ENCODE measurements at regions not wholly inside any gene's neighbourhood (a gene's known extent, or its start where the extent isn't known, plus 50 kb on each side); places are given as distances from the start of the nearest gene placed in this dataset.

DNA sequence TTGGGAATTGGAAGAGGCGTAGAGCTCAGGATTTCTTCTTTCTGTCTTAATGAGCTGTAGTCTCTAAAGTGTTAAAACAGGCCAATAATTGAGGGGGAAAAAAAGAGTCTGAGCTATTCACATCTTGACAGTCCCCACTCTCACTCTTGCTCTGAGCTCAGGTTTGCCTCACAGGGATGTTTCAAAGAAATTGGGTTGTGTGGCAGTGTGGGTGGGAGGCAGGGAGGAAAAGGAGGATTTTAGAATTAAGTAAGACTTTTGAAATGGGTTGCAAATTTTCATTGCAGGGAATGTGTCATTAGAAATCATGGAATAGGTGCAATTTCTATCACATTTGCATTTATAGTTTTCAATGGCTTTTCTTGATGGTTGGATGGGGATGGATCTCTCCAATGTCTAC, 338.8 kb upstream of the KIRREL3 start:
- no peak for DNase-seq (ENCODE audit: low spot score)

GRCh38 chr11:127338380-127339259, 338.1 kb upstream of the KIRREL3 start:
- DNase-seq (ENCODE audit: low spot score) = no peak

DNA sequence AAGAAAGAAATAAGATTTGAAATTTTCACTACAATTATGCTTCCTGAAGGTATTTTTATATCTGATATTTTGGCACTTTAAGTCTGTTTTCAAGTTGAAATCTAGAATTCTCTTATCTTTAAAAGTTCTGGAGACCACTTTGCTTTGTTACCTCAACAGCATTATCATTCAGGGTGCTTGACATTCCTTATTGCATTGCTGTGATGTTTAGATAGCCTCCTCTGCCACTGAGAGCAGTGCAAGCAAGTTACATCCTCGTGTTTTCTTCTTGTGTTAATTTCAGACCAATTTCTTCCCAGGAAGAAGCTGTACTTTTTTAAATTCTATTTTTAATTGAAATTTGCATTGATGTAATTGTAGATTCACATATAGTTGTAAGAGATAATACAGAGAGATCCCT, 333.9 kb upstream of the KIRREL3 start:
- no peak for DNase-seq (ENCODE audit: low spot score)

- DNase-seq (ENCODE audit: low spot score) = no peak
These were observed 332.3 kb upstream of the KIRREL3 start for GRCh38 chr11:127332896-127333295.

- no peak for DNase-seq (ENCODE audit: low spot score)
These were observed 329.5 kb upstream of the KIRREL3 start for GRCh38 chr11:127330044-127330443.

GRCh38 chr11:127308291-127308690, 307.7 kb upstream of the KIRREL3 start:
- no peak for DNase-seq (ENCODE audit: low spot score)

DNA sequence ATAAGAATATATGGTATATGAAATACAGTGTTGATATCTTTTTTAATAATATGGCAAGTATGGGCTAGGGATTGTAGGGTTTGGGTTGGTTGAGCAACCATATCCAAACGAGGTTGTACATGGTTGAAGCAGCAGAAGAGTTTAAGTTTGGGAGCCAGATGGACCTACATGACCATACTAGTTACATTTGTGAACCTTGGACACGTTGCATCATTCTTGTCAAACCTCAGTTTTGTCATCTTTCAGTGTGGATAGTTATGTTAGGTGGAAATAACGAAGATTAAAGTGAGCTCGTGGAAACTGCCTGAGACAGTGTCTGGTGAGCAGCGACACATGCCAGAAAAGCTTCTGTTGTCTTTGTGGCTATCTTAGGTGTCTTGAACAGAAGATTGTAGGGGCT, 307.1 kb upstream of the KIRREL3 start:
- no peak for DNase-seq (ENCODE audit: low spot score)

GRCh38 chr11:127304634-127305033, 304.1 kb upstream of the KIRREL3 start:
- no peak for DNase-seq (ENCODE audit: low spot score)

DNA sequence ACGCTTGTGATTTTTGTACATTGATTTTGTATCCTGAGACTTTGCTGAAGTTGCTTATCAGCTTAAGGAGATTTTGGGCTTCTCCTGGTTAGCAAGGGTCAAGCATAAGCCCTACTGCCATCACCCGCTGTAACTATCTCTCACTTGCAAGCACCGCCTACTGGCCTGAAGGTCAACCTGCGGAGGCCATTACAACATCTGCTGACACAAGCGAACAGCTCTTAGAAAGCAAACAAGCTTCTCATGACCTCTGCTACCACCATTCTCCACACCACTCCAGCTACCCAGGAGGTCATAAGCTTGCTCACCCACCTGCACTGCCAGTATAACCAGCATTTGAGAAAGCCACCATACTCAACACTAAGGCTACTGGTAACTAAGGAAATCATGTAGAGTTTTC, 288.4 kb upstream of the KIRREL3 start:
- no peak for DNase-seq (ENCODE audit: low spot score)

- DNase-seq (ENCODE audit: low spot score) = no peak
These were observed 281.0 kb upstream of the KIRREL3 start for GRCh38 chr11:127281534-127281933.

- no peak for DNase-seq (ENCODE audit: low spot score)
These were observed 275.2 kb upstream of the KIRREL3 start for GRCh38 chr11:127275774-127276173.

DNA sequence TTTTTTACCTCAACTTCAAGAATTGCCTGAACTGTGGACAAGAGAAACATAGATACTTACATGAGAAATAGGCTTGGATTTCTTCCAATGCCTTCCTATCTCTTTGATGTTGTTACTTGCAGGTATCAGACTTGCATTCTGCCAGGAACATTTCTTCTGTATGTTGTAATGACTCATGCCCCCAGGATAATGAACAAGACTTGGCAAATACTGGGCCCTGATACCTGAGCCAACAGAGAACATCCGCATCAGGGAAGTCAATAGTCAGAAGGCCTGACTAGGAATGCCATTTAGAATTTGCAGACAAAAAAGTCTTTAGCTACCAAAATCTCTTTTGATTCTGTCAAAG, 273.7 kb upstream of the KIRREL3 start:
- DNase-seq (ENCODE audit: low spot score) = no peak

DNA sequence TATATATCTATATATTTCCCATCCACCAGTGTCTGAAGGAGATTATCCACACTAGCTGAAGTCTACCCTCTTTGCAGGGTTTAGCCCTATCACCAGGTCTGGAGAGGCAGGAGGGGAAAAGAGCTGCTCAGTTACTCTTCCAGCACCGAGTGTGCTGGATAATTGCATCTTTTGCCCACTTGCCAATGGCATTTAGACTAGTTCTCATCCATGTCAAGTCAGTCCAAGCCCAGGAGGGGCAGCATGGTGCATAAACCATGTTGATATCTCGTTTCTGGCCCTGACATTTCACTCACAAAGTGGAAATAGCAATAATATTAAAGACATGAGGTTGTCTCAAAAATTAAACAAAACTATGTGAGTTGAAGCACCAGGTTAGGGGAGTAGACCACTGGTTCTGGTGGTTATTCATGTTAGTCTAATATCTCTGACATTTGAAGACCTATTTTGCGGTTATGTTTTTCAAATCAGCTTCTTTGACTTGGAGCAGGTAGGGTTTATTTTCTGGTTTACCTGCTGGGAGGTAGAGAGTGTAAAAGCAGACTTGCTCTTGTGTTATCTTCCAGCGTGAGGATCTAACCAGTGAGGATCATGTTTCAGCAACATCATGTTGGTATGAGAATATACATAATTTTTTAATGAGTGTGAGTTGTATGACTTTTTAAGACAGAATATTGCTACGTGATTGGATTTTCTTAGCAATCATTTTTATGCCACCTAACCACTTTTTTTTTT, 273.2 kb upstream of the KIRREL3 start:
- DNase-seq (ENCODE audit: low spot score) = no peak

DNA sequence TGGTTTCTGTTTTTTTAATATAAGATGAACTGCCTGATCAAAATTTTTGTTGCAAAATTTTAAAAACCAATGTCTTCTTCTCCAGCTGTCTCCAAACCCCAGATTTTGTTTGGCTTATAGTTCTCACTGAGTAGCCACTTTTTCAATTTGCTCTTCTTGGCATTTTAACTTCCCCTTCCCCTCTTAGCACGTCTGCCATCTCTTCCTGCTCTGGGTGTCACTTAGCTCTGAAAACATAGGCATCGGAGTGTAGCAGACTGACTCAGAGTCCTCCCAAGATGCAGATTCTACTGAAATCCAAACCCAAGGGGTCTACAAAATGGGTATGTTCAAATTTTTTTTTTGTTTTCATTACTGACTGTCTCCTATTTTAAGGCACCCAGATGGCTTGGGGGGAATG, 270.3 kb upstream of the KIRREL3 start:
- no peak for DNase-seq (ENCODE audit: low spot score)

DNA sequence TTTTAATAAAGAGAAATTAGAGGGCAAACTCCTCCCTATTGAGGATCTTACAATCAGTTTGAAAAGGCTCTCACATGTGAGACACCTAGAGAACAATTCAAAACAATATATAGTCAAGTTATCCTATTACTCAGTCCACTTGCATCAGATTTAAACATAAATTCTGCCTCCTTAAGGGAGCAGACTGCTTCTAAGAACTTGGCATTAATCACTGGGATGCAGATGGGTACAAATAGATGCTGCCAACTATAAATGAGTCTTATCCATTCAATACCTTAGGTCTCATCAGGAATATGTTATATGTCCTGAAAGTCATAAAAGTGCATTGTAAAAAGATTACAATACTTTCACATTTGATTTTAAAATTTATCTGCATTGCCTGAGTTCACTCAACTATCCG, 269.3 kb upstream of the KIRREL3 start:
- no peak for DNase-seq (ENCODE audit: low spot score)

DNA sequence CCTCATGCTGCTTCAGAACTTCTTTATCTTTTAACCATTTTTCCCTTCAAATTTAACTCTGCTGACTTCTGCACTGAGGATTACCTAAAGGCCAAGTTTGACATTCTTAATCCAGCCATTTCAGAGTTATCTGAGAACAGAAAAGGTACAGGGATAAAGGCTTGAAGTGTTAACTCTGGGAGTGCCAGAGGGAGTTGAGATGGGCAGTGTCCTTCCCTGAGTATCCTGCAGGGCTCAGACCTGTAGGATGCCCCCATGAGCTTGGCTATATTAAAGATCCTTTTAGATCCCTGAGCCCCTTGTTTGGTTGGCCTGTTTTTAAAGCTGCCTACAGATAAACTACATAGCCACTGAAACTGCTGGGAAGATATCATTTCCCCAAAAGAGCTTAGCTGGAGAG, 268.4 kb upstream of the KIRREL3 start:
- DNase-seq (ENCODE audit: low spot score) = no peak

- DNase-seq (ENCODE audit: low spot score) = no peak
These were observed 268.0 kb upstream of the KIRREL3 start for GRCh38 chr11:127268521-127268920.

DNA sequence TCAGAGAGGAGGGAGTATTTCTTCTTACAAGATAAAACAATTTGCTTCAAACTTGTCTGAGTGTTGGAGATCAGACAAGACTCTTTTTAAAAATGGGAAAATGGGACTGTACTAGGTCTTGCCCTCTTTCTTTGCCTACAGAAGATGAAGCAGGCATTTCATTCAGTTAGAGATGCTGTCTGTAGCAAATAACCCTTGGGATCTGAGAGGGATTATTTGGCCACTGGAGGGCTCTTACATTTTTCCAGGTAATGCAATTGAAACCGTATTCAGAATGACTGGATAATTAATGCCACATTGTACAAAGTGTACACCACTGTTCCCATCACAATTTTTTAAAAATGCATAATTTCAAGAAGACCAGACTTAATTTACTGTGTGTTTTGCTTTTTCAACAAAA, 258.5 kb upstream of the KIRREL3 start:
- DNase-seq (ENCODE audit: low spot score) = peak; percentile 9

GRCh38 chr11:127255209-127255608, 254.6 kb upstream of the KIRREL3 start:
- no peak for DNase-seq (ENCODE audit: low spot score)

GRCh38 chr11:127252321-127252720, 251.8 kb upstream of the KIRREL3 start:
- no peak for DNase-seq (ENCODE audit: low spot score)

DNA sequence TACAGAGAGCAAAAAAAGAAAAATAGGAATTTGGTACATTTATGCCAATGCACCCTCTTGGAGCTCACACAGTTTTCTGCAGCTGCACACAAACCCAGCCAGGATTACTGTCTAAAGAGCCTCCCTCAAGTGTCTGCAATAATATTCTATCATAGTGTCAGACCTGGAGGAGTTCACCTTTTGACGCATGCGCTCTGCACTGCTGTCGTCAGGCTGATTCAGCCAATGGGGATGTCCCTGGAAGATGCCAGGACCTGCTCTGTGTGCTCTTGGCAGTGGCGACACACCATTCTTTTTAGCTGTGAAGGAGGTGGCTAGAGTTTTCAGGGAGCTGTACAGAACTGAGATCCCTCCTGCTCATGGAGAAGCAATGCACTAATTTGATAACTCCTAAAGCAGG, 249.0 kb upstream of the KIRREL3 start:
- no peak for DNase-seq (ENCODE audit: low spot score)

DNA sequence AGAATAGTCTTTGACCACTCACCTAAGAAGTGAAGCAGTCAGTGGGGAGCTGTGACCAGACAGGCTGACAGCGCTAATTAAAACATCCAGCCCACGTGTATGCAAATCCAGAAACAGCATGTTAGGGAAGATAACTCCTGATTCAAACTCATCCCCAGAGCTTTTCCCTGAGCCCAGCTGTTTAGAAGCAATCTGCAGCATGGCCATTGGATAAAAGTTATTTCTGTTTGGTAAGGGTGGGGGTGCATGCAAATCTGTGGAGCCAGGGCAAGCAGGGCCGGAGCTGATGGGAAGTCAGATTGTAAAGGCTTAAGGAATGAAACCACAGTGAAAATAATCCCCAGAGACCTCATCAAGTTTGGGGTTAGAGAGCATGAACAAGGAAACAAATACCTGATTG, 247.9 kb upstream of the KIRREL3 start:
- DNase-seq (ENCODE audit: low spot score) = no peak

DNA sequence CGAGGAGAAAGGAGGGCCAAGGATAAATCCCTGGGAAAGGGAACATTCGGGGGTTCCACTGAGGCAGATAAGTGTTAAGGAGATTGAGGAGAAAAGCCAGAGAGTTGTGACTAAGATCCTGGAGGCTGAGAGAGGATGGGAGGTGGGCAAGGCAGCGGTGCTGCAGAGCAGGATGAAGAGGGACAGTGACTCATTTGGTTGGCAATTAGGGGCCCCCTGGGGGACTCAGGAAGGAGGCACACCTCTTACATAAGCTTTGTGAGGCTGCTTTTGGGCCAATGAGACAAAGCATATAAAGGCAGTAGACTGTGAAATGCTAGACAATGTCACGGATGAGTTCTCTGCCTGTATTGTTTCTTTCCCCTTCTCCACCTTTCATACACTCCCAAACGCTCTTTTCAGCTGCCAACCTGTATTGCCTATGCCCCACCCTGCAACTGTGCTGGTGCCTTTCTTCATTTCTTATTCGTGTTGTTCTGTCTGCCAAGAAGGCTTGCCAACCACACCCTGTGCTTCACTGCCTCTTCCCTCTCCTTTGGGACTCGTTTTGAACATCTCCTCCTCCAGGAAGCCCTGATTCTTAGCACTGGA, 246.8 kb upstream of the KIRREL3 start:
- no peak for DNase-seq (ENCODE audit: low spot score)

Measured in HT-29 (cell line).